Left cardiac atrium (tissue), 4 donors: ENCODE measurements at regions not wholly inside any gene's neighbourhood (a gene's known extent, or its start where the extent isn't known, plus 50 kb on each side); places are given as distances from the start of the nearest gene placed in this dataset.
"Not testable (repeated sequence)": the region's sequence is repeated elsewhere in the genome, so short reads cannot be mapped to it uniquely, and the experiment has no call there.

Experiments used
- ATAC-seq, 2 donors: fragments of 200-7000 bp; cut with Tn5 transposase; one replicate each; pipeline ENCODE4 v1.9.1; 2020; ENCODE audit warnings: mild to moderate bottlenecking in 2 of 2, moderate library complexity in 2 of 2
- DNase-seq: peaks from one replicate; pipeline ENCODE4 v3.0.0-alpha.2; 2020
- intact Hi-C, 2 donors: fragments of 100-400 bp; cut with DNase I; formaldehyde crosslinking; loops; one replicate each; pipeline versions ENCODE4 v1.14.1 to v1.15.1; 2022 to 2023
- donor health status: DM: no; HTN: yes; CAD: no.
- donor health status: DM: no; HTN: yes; CAD: no; lungs with severe emphysema.
- donor health status: DM: yes; HTN: yes; CAD: no.
- donor health status: Dilated cardiomyopathy.

GRCh38 chr12:115375186-115375991, 691.4 kb upstream of the TBX3 start:
- intact Hi-C loops = no loop called here
- no peak for DNase-seq
- ATAC-seq = peak in 1 of 2 donors; percentile 87

- no peak for ATAC-seq
- intact Hi-C loops = no loop called here
- DNase-seq = no peak
These were observed 690.7 kb upstream of the TBX3 start for GRCh38 chr12:115374480-115375185.

GRCh38 chr12:115371711-115372110, 687.7 kb upstream of the TBX3 start:
- ATAC-seq = no peak
- DNase-seq = no peak
- intact Hi-C loops = no loop called here

GRCh38 chr12:115370650-115371049, 686.7 kb upstream of the TBX3 start:
- intact Hi-C loops = no loop called here

GRCh38 chr12:115370207-115370606, 686.2 kb upstream of the TBX3 start:
- no peak for ATAC-seq
- no peak for DNase-seq
- intact Hi-C loops = no loop called here

More at GRCh38 chr12:115370650-115371049, 686.7 kb upstream of the TBX3 start:
- ATAC-seq (no peak), DNase-seq (no peak)

GRCh38 chr12:115366277-115366676, 682.3 kb upstream of the TBX3 start:
- DNase-seq, ATAC-seq, intact Hi-C loops: not testable (repeated sequence)

- intact Hi-C loops, ATAC-seq, DNase-seq: not testable (repeated sequence)
These were observed 681.8 kb upstream of the TBX3 start for GRCh38 chr12:115365765-115366164.

- DNase-seq (no peak), ATAC-seq (no peak)
- intact Hi-C loops = no loop called here
These were observed 680.9 kb upstream of the TBX3 start for GRCh38 chr12:115364921-115365320.

GRCh38 chr12:115362339-115362976, 678.5 kb upstream of the TBX3 start:
- intact Hi-C loops = no loop called here
- DNase-seq (no peak), ATAC-seq (no peak)

- no peak for ATAC-seq
- intact Hi-C loops = no loop called here
- DNase-seq = no peak
These were observed 673.7 kb upstream of the TBX3 start for GRCh38 chr12:115357681-115358080.

- ATAC-seq (no peak), DNase-seq (no peak)
- intact Hi-C loops = no loop called here
These were observed 671.3 kb upstream of the TBX3 start for GRCh38 chr12:115355301-115355700.

GRCh38 chr12:115354007-115354890, 670.3 kb upstream of the TBX3 start:
- peak; percentile 86 to 98 for ATAC-seq

GRCh38 chr12:115353467-115353866, 669.5 kb upstream of the TBX3 start:
- DNase-seq = no peak
- no peak for ATAC-seq

More at GRCh38 chr12:115354007-115354890, 670.3 kb upstream of the TBX3 start:
- intact Hi-C loops = no loop called here
- peak; percentile 70 for DNase-seq

GRCh38 chr12:115351514-115352077, 667.6 kb upstream of the TBX3 start:
- ATAC-seq (peak; percentile 34 to 50), DNase-seq (no peak)
- intact Hi-C loops = no loop called here

More at GRCh38 chr12:115353467-115353866, 669.5 kb upstream of the TBX3 start:
- intact Hi-C loops = no loop called here

- intact Hi-C loops = no loop called here
- DNase-seq = no peak
- ATAC-seq = no peak
These were observed 665.7 kb upstream of the TBX3 start for GRCh38 chr12:115349711-115350110.

- intact Hi-C loops = no loop called here
- ATAC-seq (no peak), DNase-seq (no peak)
These were observed 664.3 kb upstream of the TBX3 start for GRCh38 chr12:115348301-115348700.

- DNase-seq (no peak), ATAC-seq (no peak)
- intact Hi-C loops = no loop called here
These were observed 659.6 kb upstream of the TBX3 start for GRCh38 chr12:115343601-115344000.

- no peak for DNase-seq
- intact Hi-C loops = no loop called here
- no peak for ATAC-seq
These were observed 659.0 kb upstream of the TBX3 start for GRCh38 chr12:115343008-115343407.

GRCh38 chr12:115341442-115341841, 657.5 kb upstream of the TBX3 start:
- ATAC-seq = peak; percentile 62 to 87
- peak; percentile 79 for DNase-seq
- intact Hi-C loops = no loop called here
